ENCODE measurements at regions not wholly inside any gene's neighbourhood (a gene's known extent, or its start where the extent isn't known, plus 50 kb on each side); places are given as distances from the start of the nearest gene placed in this dataset.

- TF ChIP-seq EZH2 (IDR thresholded peaks at IDR 0.05; ENCODE audit: low read depth, unreplicated experiment), result no peak
- no peak for TF ChIP-seq CTCF (conservative IDR thresholded peaks at IDR 0.05; ENCODE audit: low read depth in 2 of 2)
- no peak for TF ChIP-seq POLR2AphosphoS5 (IDR thresholded peaks at IDR 0.05; ENCODE audit: low read depth)
- TF ChIP-seq CREB1 (CRISPR knock-in tag; IDR thresholded peaks at IDR 0.05; ENCODE audit: low read depth), result no peak
- TF ChIP-seq REST (IDR thresholded peaks at IDR 0.05; ENCODE audit: unreplicated experiment), result no peak
Observed at GRCh38 chr5:111855356-111855755, 98.4 kb upstream of the NREP start.

All from GM23338 (cell line).